Dermis microvascular lymphatic vessel endothelial cell (primary cell): ENCODE measurements at regions not wholly inside any gene's neighbourhood (a gene's known extent, or its start where the extent isn't known, plus 50 kb on each side); places are given as distances from the start of the nearest gene placed in this dataset.

Source experiments
- DNase-seq, 2 donors: peaks; one replicate each; pipeline versions ENCODE4 v3.0.0 to v3.0.0-alpha.2; 2010; ENCODE audit warnings: low read depth in 2 of 2

DNA sequence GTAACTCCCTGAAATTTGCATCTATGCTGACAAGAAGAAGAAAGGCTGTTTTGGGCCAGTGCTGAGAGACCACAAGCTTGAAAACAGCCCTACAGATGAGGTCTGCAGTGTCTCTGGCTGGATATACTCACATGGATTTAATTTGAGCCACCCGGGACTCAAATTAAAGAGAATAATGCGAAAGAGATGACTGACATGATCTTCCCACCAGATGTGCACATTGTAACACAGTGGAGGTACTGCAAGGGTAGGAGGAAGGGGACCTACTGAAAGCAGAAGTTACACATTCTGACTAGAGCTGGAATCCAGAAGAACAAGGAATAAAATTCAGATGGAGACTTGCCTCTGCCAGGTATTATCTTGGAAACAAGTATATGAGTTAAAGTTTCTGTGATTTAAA, 728.3 kb upstream of the SGO1 start:
- DNase-seq: no peak

- DNase-seq: no peak
Observed at GRCh38 chr3:20912406-20912805, 726.4 kb upstream of the SGO1 start.

DNA sequence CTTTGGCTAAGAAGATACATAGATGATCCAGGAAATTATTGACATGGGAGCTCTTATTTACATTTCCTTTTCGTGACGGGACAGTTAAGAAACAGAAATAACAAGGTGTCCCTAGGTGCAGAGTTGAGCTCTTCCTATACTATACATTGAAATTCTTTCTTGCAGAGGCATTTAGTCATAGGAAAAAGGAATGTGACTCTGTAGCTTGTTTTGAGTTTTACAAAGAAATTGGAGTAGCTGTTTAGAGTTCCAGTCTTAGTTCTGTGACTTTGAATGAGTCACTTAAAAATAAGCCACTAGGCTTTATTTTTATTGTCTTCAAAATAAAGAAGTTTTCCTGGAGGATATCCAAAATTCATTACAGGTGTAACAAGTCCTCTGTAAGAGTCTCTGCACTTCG, 723.5 kb upstream of the SGO1 start:
- no peak for DNase-seq

- DNase-seq: no peak
Observed at GRCh38 chr3:20905210-20905805, 719.3 kb upstream of the SGO1 start.

GRCh38 chr3:20904671-20905070, 718.7 kb upstream of the SGO1 start:
- DNase-seq: no peak

GRCh38 chr3:20898962-20899361, 713.0 kb upstream of the SGO1 start:
- DNase-seq: no peak

DNA sequence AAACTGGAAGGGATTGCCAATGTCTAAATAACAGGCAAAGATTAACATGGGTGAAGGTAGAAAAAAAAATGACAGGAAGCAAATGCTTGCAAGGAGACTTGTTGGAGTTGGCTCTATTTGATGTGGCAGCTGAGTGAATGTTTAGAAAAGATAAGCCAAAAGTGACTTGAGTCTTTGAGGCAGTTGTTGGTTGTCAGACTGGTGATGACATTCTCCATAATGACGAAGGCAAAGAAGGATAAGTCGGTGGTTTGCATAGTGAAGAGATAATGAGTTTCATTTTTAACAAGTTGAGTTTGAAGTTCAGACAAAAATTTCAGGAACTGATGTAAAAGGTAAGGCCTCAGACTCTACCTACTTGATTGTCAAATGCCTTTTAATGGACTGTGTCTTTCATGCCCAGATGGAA, 704.1 kb upstream of the SGO1 start:
- no peak for DNase-seq

GRCh38 chr3:20878691-20879090, 692.7 kb upstream of the SGO1 start:
- no peak for DNase-seq

DNA sequence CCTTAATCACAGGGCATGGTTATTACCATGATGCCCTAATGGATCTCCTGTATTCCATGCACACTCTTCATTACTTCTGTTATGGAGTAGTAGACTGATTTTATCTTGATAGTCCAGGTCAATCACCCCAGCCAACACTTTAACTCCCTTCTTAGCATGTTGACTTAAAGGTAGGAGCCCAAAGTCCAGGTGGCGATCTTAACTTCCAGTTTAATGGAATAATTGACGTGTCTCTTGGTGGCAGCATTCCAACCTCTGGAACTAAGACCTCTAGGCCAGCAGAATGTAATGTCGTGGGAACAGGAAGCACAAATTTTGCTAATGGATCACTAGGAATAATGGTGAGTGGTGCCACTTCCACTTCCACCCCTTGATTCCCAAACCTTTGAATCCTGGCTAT, 687.2 kb upstream of the SGO1 start:
- DNase-seq: no peak

- no peak for DNase-seq
Observed at GRCh38 chr3:20870106-20870899, 684.3 kb upstream of the SGO1 start.

DNA sequence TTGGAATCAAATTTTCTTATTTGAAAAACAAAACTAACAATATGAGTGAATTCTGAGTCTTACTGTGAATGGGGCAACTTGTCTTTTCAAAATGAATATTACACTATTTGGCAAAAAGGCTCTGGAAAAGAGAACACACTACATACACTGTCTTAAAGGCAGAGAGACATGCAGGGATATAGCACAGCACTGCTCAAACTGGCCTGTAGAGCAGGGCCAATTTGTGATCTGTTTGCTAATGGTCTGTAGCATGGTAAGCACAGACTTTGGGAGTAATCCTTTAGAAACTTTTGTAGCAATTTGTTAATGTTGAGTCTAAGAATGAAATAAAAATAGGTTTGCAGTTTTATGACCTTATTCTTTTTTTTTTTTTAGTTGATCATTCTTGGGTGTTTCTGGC, 679.8 kb upstream of the SGO1 start:
- no peak for DNase-seq

GRCh38 chr3:20861454-20861853, 675.4 kb upstream of the SGO1 start:
- no peak for DNase-seq

- no peak for DNase-seq
Observed at GRCh38 chr3:20857636-20858035, 671.6 kb upstream of the SGO1 start.

DNA sequence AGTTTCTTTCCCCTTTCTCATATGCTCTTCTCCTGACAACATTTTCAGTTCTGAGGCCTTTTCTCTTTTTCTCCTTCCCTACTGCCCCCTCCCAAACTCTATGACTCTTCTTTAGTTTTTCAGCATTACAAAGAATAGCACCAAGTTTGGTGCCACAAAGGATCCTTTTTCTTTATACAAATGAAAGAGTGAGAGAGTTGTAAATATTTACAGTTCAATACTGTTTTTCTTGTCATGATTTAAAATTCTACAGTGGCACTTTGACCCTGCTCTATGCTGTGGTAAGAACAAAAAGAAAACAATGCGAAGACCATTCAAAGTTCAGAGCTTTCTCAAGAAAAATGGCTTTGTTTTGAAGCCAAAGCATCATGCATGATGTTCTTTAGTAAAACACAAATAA, 667.9 kb upstream of the SGO1 start:
- DNase-seq: no peak

GRCh38 chr3:20852712-20853111, 666.7 kb upstream of the SGO1 start:
- no peak for DNase-seq

DNA sequence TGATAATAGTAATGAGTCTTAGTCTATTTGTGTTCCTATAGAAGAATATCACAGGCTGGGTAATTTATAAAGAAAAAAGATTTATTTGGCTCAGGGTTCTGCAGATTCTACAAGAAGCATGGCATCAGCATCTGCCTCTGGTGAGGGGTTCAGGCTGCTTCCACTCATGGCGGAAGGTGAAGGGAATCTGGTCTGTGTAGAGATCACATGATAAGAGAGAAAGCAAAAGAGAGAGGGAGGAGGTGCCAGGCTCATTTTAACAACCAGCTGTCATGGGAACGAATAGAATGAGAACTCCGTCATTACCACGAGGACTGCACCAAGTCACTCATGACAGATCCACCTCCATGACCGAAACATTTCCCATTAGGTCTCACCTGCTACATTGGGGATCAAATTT, 664.0 kb upstream of the SGO1 start:
- no peak for DNase-seq

DNA sequence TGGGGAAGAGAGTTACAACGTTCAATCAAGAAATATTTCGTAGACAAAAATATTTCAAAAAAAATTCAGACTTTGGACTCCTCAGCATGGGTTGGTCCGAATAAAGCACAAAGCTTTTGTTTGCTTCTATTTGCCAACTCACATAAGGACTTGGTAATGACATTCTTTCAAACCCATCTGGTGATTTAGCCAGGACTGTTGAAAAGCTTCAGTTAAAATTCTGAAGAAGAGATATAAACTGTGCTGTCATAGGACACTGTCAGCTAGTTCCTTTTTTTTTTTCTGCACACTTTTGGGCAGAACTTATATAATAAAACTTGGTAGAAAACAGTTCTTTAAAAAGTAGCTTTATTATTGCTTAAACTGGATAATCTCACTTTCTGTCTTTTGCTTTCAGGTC, 660.8 kb upstream of the SGO1 start:
- no peak for DNase-seq

DNA sequence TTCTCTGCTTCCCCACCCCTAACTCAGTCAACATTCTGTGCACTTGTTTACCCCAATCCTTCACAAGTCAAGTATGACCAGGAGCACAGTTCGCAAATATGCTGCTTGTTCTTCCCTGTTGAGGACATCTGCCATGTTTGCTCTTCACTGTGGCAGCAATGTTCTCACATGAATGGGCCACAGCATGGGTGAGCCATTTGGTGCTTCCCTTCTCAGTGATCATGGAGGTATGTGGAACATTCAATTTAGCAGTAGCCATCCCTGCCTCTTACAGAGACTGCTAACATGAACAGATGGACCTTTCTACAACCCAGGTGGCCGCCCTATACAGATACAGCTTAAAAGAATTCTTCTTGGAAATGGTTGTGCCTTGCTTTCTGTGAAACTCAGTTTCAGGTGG, 660.1 kb upstream of the SGO1 start:
- no peak for DNase-seq

DNA sequence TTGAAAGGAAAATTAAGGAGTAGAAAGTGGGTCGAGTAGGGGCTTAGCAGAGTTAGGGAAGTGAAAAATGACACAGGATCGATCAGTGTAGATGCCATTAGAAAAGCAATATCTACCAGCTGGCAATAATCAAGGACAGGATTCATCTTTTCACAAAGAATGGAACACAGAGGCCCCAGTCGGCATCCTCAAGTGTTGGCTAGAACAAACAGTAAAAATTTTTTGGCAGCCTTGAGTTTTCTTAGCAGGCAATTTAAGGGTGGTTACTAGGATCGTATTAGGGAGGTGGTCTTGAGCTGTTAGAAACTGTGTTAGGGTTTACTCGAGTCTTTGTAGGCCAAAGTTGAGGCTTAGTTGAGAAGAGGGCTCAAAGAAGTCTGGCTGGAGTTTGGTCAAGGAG, 658.8 kb upstream of the SGO1 start:
- no peak for DNase-seq

GRCh38 chr3:20842594-20843436, 656.8 kb upstream of the SGO1 start:
- DNase-seq: no peak

- no peak for DNase-seq
Observed at GRCh38 chr3:20842002-20842401, 656.0 kb upstream of the SGO1 start.

DNA sequence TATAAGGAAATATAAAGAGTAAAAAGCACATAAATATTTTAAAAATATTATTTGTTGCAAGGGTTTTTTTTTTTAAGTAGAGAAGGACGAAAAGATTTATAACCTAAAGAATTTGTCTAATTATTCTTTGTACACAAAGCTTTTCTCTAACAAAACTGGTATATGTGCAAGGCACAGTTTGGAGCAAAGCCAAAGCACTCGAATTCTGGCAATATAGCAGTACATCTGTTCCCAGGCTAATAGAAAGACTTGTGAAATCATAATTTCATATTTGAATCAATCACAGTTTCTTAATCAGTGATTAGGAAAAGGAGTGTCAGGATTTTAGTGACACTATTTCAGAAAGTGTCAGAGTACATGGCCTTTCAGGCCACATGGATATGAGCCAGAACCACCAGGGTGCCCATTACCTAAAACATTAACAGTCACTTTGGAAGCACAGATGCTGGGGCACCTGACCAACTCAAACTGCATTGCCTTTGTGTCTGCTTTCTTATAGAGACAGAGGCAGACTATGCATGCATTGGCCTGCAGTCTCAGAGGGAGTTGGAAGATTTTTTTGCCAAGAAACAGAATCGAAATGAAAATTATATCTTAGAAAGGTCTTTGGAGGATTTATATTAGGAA, 651.8 kb upstream of the SGO1 start:
- no peak for DNase-seq
